Colonic mucosa (tissue), 4 donors: ENCODE measurements at regions not wholly inside any gene's neighbourhood (a gene's known extent, or its start where the extent isn't known, plus 50 kb on each side); places are given as distances from the start of the nearest gene placed in this dataset.

ENCODE experiments used
- DNase-seq: peaks from one replicate; pipeline ENCODE4 v3.0.0-alpha.2; 2020
- H3K27ac ChIP-seq: fragments of 200-600 bp; one replicate; pipeline ENCODE4 v1.8.0; 2021
- H3K27me3 ChIP-seq: fragments of 200-600 bp; one replicate; pipeline ENCODE4 v1.8.0; 2021
- H3K36me3 ChIP-seq: fragments of 200-600 bp; one replicate; pipeline ENCODE4 v1.8.0; 2021
- H3K4me1 ChIP-seq: fragments of 200-600 bp; one replicate; pipeline ENCODE4 v1.8.0; 2021; ENCODE audit warnings: mild to moderate bottlenecking
- H3K4me3 ChIP-seq: fragments of 200-600 bp; one replicate; pipeline ENCODE4 v1.8.0; 2021
- H3K9ac ChIP-seq, 2 donors: one replicate each; pipeline ENCODE4 v1.7.0; 2013; ENCODE audit warnings: control low read depth in 2 of 2, low read depth in 2 of 2, low read length in 2 of 2
- H3K9me3 ChIP-seq: fragments of 200-600 bp; one replicate; pipeline ENCODE4 v1.8.0; 2021
- CTCF ChIP-seq: fragments of 200-600 bp; IDR thresholded peaks from one replicate; pipeline ENCODE4 v1.8.0; 2022; ENCODE audit warnings: antibody characterized with exemption, mild to moderate bottlenecking
- intact Hi-C: fragments of 100-400 bp; cut with DNase I; formaldehyde crosslinking; loops from one replicate; pipeline ENCODE4 v1.14.1; 2022
- donor health status: healthy.
- donor health status: DM: no; HTN: no; CAD: no.
- donor health status: DM: no; HTN: no; CAD: no.

GRCh38 chr2:19251554-19251953, 106.9 kb downstream of the OSR1 start:
- Histone ChIP-seq H3K4me3 (no peak overlapping the region), H3K27ac (no peak overlapping the region), H3K9me3 (no peaks in the 10 kb centered on the region), H3K36me3 (no peaks in the 10 kb centered on the region), H3K4me1 (no peaks in the 10 kb centered on the region), H3K27me3 (no peaks in the 10 kb centered on the region), H3K9ac (no peak overlapping the region)
- intact Hi-C loops = no loop called here
- DNase-seq = no peak
- no peak for TF ChIP-seq CTCF

- DNase-seq = no peak
- Histone ChIP-seq H3K4me1 (no peaks in the 10 kb centered on the region), H3K27ac (no peak overlapping the region), H3K27me3 (no peaks in the 10 kb centered on the region), H3K4me3 (no peak overlapping the region), H3K9me3 (no peaks in the 10 kb centered on the region), H3K9ac (no peak overlapping the region), H3K36me3 (no peaks in the 10 kb centered on the region)
- intact Hi-C loops = no loop called here
- TF ChIP-seq CTCF = no peak
Observed at GRCh38 chr2:19250906-19251305, 107.5 kb downstream of the OSR1 start.

- Histone ChIP-seq H3K27ac (no peak overlapping the region), H3K9ac (no peak overlapping the region), H3K27me3 (no peaks in the 10 kb centered on the region), H3K9me3 (no peaks in the 10 kb centered on the region), H3K4me1 (no peaks in the 10 kb centered on the region), H3K36me3 (no peaks in the 10 kb centered on the region), H3K4me3 (no peak overlapping the region)
- no peak for DNase-seq
- no peak for TF ChIP-seq CTCF
- intact Hi-C loops = no loop called here
Observed at GRCh38 chr2:19247186-19247585, 111.2 kb downstream of the OSR1 start.

- intact Hi-C loops = no loop called here
- no peak for TF ChIP-seq CTCF
- Histone ChIP-seq H3K36me3 (no peaks in the 10 kb centered on the region), H3K27ac (no peak overlapping the region), H3K4me3 (no peak overlapping the region), H3K9me3 (no peaks in the 10 kb centered on the region), H3K9ac (no peak overlapping the region), H3K4me1 (no peaks in the 10 kb centered on the region), H3K27me3 (no peaks in the 10 kb centered on the region)
- DNase-seq = no peak
Observed at GRCh38 chr2:19246496-19246895, 111.9 kb downstream of the OSR1 start.

GRCh38 chr2:19244460-19245363, 113.7 kb downstream of the OSR1 start:
- Histone ChIP-seq H3K27me3 (no peaks in the 10 kb centered on the region), H3K27ac (no peak overlapping the region), H3K9me3 (no peaks in the 10 kb centered on the region), H3K4me1 (no peaks in the 10 kb centered on the region), H3K9ac (no peak overlapping the region), H3K36me3 (no peaks in the 10 kb centered on the region), H3K4me3 (no peak overlapping the region)
- intact Hi-C loops = no loop called here
- no peak for TF ChIP-seq CTCF
- no peak for DNase-seq
